IPS-11a (cell line): ENCODE measurements at regions not wholly inside any gene's neighbourhood (a gene's known extent, or its start where the extent isn't known, plus 50 kb on each side); places are given as distances from the start of the nearest gene placed in this dataset.

ENCODE experiments used
- H3K4me3 ChIP-seq: one replicate; pipeline ENCODE4 v1.5.1; 2013; ENCODE audit warnings: low read depth, low read length, control low read depth

DNA sequence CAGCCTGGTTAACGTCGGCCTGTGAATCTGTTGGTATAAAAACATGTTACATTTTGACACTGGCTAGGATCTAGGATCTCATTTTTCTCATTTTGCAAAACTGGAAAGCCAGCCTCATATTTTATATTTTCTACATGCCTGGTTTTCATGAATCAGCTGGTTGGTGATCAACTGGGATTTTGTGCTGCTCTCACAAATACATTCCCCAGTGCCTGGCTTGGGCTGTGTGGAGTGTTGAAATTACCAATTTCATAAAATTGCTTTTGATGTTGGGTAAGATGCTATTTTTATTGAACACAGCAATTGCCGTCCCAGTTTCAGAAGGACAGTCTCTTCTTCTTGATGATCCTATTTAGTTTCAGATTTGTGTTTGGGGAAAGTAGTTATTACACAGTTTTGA is 604.3 kb downstream of the TAFA4 start:
- no peak overlapping the region for H3K4me3 ChIP-seq

GRCh38 chr3:68315964-68316363 is 616.4 kb downstream of the TAFA4 start:
- no peak overlapping the region for H3K4me3 ChIP-seq

DNA sequence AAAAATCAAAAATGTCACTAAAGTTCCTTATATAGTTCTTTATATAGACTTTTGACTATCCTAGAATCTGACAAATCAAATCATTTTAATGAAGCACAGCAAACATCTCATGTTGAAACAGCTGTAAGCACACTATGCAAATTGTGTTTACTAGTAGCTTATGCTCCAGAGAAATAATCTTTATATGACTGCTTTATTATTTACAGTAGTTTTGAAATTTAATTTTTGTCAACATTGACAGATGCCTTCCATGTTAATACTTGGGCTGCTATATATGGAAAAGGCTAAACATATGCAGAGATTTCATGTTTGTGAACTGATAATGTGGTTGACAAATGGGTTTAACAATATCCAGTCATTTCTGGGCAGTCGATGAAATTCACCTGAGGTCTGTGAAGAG is 616.8 kb downstream of the TAFA4 start:
- H3K4me3 ChIP-seq: no peak overlapping the region

GRCh38 chr3:68306571-68306970 is 625.8 kb downstream of the TAFA4 start:
- no peak overlapping the region for H3K4me3 ChIP-seq

GRCh38 chr3:68295457-68295856 is 636.9 kb downstream of the TAFA4 start:
- H3K4me3 ChIP-seq: no peak overlapping the region

DNA sequence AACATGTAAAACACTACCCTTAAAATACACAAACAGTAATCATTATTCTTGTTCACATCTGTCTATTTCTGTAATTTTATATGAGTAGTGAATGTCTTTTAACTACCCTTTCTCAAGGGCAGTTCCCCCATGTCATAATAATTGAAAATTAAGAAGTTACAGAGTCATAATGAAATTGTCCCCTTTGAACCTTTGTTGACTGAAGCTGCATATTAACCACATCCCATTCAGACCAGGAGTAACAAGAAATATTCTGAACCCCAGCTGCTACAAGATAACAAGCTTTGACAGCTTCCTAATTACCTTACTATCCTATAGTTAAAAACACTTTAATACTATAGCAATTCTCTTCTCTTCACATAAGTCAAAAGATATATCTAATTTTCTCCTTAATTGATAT is 635.9 kb upstream of the SUCLG2 start:
- no peak overlapping the region for H3K4me3 ChIP-seq

- no peak overlapping the region for H3K4me3 ChIP-seq
These were observed 633.7 kb upstream of the SUCLG2 start for GRCh38 chr3:68288085-68288484.

GRCh38 chr3:68287101-68287500 is 632.7 kb upstream of the SUCLG2 start:
- H3K4me3 ChIP-seq: no peak overlapping the region

GRCh38 chr3:68274286-68274685 is 619.9 kb upstream of the SUCLG2 start:
- no peak overlapping the region for H3K4me3 ChIP-seq

GRCh38 chr3:68271145-68271544 is 616.7 kb upstream of the SUCLG2 start:
- H3K4me3 ChIP-seq: no peak overlapping the region

DNA sequence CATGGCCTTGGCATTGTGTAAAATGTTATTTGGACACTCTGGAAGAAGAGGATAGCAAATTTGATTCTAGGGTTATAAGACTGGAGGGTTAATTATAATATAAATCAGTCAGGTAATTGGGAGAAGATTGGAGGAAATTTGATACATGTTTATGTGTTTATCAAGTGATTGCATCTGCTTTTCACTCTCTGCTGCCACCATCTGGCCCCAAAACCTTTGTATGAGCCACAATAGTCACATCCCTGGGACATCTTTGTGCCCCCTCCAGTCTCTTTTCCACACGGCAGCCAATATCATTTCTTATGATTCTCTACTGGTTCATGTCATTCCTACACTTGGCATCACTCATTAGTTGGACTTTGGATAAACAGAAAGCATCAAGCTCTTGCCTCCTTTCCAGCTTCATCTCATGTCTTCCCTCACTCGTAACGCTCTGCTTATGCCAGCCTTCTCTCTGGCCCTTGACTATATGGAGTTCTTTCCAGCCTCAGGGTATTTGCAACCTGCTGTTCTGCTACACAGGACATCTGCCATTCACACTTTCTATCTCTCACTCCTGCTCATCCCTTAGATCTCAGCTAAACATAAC is 602.3 kb upstream of the SUCLG2 start:
- H3K4me3 ChIP-seq: no peak overlapping the region

GRCh38 chr3:68249265-68249664 is 594.9 kb upstream of the SUCLG2 start:
- H3K4me3 ChIP-seq: no peak overlapping the region

GRCh38 chr3:68242606-68243005 is 588.2 kb upstream of the SUCLG2 start:
- no peak overlapping the region for H3K4me3 ChIP-seq

DNA sequence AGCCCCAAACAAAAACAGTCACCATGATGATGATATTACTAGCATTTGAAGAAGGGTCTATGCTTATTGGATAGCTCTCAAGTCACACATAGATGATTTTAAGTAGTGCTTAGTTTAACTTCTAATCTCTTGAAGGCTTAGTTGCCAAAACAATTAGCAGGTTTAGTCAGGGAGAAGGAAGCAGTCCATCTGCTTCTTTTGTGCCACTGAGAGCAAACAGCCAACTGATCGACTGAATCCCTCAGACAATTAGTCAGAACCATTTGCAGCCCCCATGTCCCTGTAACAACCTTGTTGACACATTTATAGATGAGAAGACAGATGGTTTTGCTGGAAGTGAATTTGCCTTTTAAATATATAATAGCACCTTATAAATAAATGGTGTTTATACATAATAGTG is 585.1 kb upstream of the SUCLG2 start:
- no peak overlapping the region for H3K4me3 ChIP-seq

- H3K4me3 ChIP-seq: no peak overlapping the region
These were observed 579.8 kb upstream of the SUCLG2 start for GRCh38 chr3:68234076-68234780.

DNA sequence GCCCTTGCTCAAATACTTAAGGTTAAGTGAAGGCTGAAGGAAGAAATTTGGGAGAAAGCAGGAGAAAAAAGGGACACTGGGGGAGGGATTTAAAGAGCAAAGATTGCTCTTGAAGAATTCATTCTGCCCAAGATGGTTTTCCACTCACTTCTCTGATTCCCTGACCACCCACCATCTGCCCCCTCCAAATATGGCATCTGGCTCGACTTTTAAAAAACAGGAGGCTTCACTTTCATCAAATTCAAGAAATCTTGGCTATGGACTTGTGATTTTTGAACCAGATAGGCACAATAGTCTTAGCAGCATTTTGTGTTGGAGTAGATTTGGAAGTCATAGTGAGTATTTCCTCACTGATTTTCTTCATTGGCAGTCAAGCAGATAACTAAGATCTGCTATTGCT is 574.4 kb upstream of the SUCLG2 start:
- H3K4me3 ChIP-seq: no peak overlapping the region

- H3K4me3 ChIP-seq: no peak overlapping the region
These were observed 566.4 kb upstream of the SUCLG2 start for GRCh38 chr3:68220832-68221231.

DNA sequence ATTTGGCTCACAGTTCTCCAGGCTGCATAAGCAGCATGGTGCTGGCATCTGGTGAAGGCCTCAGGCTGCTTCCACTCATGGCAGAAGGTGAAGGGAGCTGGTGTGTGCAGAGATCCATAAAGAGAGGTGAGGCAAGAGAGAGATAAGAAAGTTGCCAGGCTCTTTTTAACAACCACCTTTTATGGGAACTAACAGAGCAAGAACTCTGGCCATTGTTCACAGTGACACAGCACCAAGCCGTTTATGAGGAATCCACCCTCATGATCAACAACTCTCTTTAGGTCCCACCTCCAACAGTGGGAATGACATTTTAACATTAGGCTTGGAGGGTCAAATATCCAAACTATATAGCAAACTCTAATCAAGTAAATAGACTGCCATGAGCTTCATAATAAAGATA is 557.2 kb upstream of the SUCLG2 start:
- H3K4me3 ChIP-seq: no peak overlapping the region

GRCh38 chr3:68210635-68211034 is 556.2 kb upstream of the SUCLG2 start:
- H3K4me3 ChIP-seq: no peak overlapping the region

DNA sequence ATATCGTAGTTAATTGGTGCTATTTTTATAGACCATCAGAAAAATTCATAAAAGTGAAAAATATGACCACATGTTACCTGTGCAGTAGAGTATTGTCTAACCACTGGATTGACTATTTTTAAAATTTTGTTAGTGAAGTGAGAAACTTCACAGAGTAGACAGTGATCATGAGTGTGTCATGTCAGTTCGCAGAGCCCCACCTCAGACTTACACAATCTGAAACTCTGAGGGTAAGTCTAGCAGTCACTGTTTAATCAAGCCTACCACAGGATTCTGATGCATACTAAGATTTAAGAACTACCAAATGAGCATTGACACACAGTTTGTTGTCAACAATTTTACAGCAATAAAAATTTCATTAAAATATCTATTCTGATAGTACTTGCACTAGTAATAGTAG is 552.9 kb upstream of the SUCLG2 start:
- no peak overlapping the region for H3K4me3 ChIP-seq

GRCh38 chr3:68206524-68207117 is 552.2 kb upstream of the SUCLG2 start:
- H3K4me3 ChIP-seq: no peak overlapping the region

GRCh38 chr3:68186733-68187132 is 532.3 kb upstream of the SUCLG2 start:
- H3K4me3 ChIP-seq: no peak overlapping the region

GRCh38 chr3:68176600-68176999 is 522.2 kb upstream of the SUCLG2 start:
- H3K4me3 ChIP-seq: no peak overlapping the region
